ENCODE measurements at regions not wholly inside any gene's neighbourhood (a gene's known extent, or its start where the extent isn't known, plus 50 kb on each side); places are given as distances from the start of the nearest gene placed in this dataset.
A peak's percentile ranks its signal among the peaks of the same experiment; 100 is the strongest.

GRCh38 chr7:35533902-35534301 is 161.0 kb downstream of the HERPUD2 start:
- no peak for DNase-seq

GRCh38 chr7:35530124-35531109 is 164.5 kb downstream of the HERPUD2 start:
- DNase-seq, result no peak

- no peak for DNase-seq
Observed at GRCh38 chr7:35529713-35530112, 165.2 kb downstream of the HERPUD2 start.

- DNase-seq, result no peak
Observed at GRCh38 chr7:35528381-35528977, 166.5 kb downstream of the HERPUD2 start.

GRCh38 chr7:35526645-35527044 is 168.3 kb downstream of the HERPUD2 start:
- DNase-seq, result no peak

GRCh38 chr7:35524112-35524804 is 170.7 kb downstream of the HERPUD2 start:
- no peak for DNase-seq

GRCh38 chr7:35523292-35523691 is 171.6 kb downstream of the HERPUD2 start:
- DNase-seq, result no peak

- no peak for DNase-seq
Observed at GRCh38 chr7:35522697-35523096, 172.2 kb downstream of the HERPUD2 start.

- no peak for DNase-seq
Observed at GRCh38 chr7:35521941-35522340, 173.0 kb downstream of the HERPUD2 start.

- no peak for DNase-seq
Observed at GRCh38 chr7:35520810-35521625, 173.9 kb downstream of the HERPUD2 start.

GRCh38 chr7:35519971-35520809 is 174.7 kb downstream of the HERPUD2 start:
- peak; percentile 69 for DNase-seq

- no peak for DNase-seq
Observed at GRCh38 chr7:35518767-35519166, 176.2 kb downstream of the HERPUD2 start.

- no peak for DNase-seq
Observed at GRCh38 chr7:35516498-35516897, 178.4 kb downstream of the HERPUD2 start.

- DNase-seq, result no peak
Observed at GRCh38 chr7:35513828-35514227, 181.1 kb downstream of the HERPUD2 start.

- no peak for DNase-seq
Observed at GRCh38 chr7:35513195-35513594, 181.7 kb downstream of the HERPUD2 start.

GRCh38 chr7:35512716-35513115 is 182.2 kb downstream of the HERPUD2 start:
- DNase-seq, result no peak

GRCh38 chr7:35508623-35509400 is 186.1 kb downstream of the HERPUD2 start:
- no peak for DNase-seq

- peak; percentile 30 for DNase-seq
Observed at GRCh38 chr7:35505066-35505465, 189.9 kb downstream of the HERPUD2 start.

GRCh38 chr7:35504365-35504764 is 190.6 kb downstream of the HERPUD2 start:
- no peak for DNase-seq

- DNase-seq, result no peak
Observed at GRCh38 chr7:35501681-35502080, 193.3 kb downstream of the HERPUD2 start.

GRCh38 chr7:35499226-35499625 is 195.7 kb downstream of the HERPUD2 start:
- no peak for DNase-seq
